Nephron progenitor cell (in vitro differentiated cells): ENCODE measurements at regions not wholly inside any gene's neighbourhood (a gene's known extent, or its start where the extent isn't known, plus 50 kb on each side); places are given as distances from the start of the nearest gene placed in this dataset.

Experiments
- DNase-seq: peaks from one replicate; pipeline ENCODE4 v3.0.0; 2021
- H3K27ac Mint-ChIP-seq: 2 replicates; pipeline ENCODE4 v1.8.0; 2021; ENCODE audit warnings: mild to moderate bottlenecking, moderate library complexity, mixed read lengths
- H3K27me3 Mint-ChIP-seq: 2 replicates; pipeline ENCODE4 v1.8.0; 2021; ENCODE audit warnings: mild to moderate bottlenecking, low read depth, mixed read lengths; ENCODE audit not compliant: poor library complexity
- H3K36me3 Mint-ChIP-seq: 2 replicates; pipeline ENCODE4 v1.8.0; 2021; ENCODE audit warnings: low read depth, mixed read lengths
- H3K4me1 Mint-ChIP-seq: 2 replicates; pipeline ENCODE4 v1.8.0; 2021; ENCODE audit warnings: mixed read lengths
- H3K4me3 Mint-ChIP-seq: 2 replicates; pipeline ENCODE4 v1.8.0; 2021; ENCODE audit warnings: mild to moderate bottlenecking, moderate library complexity, mixed read lengths
- H3K9me3 Mint-ChIP-seq: 2 replicates; pipeline ENCODE4 v1.8.0; 2021; ENCODE audit warnings: mild to moderate bottlenecking, moderate library complexity, mixed read lengths
- TF ChIP-seq, protein P1 (sequence below): fragments of 200-600 bp; sonication (generic); IDR thresholded peaks from 2 replicates; pipeline ENCODE4 v1.5.0; 2021; ENCODE audit warnings: antibody characterized with exemption

DNA sequence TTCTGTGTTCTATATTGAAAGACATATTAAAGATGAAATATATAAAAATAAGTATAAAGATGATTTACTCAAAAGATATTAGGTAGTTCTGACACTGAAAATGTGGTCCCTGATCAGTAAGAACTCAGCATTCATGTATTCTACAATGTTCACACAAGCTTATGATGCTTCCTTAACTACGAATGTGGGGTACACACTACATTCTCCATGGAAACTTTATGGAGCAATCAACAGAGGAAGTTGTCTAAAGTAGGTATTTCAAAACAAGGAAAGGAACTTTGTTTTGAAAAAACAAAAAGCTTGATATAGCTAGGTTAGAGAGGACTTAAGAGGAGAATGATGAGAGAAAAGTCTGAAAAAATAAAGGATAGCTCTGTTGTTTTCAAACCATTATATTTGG is 119.7 kb upstream of the RGS18 start:
- peaks cover 5% of the 10 kb centered on the region for H3K9me3 Mint-ChIP-seq
- no peaks in the 10 kb centered on the region for H3K27me3 Mint-ChIP-seq
- no peak for DNase-seq
- TF ChIP-seq, protein P1, sequence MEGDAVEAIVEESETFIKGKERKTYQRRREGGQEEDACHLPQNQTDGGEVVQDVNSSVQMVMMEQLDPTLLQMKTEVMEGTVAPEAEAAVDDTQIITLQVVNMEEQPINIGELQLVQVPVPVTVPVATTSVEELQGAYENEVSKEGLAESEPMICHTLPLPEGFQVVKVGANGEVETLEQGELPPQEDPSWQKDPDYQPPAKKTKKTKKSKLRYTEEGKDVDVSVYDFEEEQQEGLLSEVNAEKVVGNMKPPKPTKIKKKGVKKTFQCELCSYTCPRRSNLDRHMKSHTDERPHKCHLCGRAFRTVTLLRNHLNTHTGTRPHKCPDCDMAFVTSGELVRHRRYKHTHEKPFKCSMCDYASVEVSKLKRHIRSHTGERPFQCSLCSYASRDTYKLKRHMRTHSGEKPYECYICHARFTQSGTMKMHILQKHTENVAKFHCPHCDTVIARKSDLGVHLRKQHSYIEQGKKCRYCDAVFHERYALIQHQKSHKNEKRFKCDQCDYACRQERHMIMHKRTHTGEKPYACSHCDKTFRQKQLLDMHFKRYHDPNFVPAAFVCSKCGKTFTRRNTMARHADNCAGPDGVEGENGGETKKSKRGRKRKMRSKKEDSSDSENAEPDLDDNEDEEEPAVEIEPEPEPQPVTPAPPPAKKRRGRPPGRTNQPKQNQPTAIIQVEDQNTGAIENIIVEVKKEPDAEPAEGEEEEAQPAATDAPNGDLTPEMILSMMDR, result no peak
- H3K36me3 Mint-ChIP-seq, result no peaks in the 10 kb centered on the region
- H3K4me3 Mint-ChIP-seq, result no peak overlapping the region
- no peaks in the 10 kb centered on the region for H3K4me1 Mint-ChIP-seq
- no peak overlapping the region for H3K27ac Mint-ChIP-seq

DNA sequence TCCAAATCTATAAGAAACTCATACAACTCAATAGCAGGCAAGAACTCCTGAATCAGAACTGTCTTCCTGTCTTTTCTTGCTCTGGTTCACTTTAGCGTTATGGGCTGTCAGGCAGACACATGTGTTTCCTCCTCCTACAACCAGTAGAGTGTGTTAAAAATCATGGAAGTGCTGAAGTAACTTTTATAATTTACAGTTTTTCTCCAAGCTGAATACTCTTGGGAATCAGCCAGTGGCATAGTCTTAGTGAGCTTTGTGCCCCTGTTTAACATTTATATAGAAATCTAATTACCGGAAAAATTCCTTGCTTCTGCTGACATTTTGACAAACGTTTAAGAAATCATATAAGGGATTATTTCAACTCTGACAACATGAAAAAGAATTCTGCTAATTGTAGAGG is 113.1 kb upstream of the RGS18 start:
- Mint-ChIP-seq H3K9me3 (no peaks in the 10 kb centered on the region), H3K27ac (no peak overlapping the region), H3K27me3 (no peaks in the 10 kb centered on the region), H3K4me3 (no peak overlapping the region), H3K4me1 (no peaks in the 10 kb centered on the region), H3K36me3 (no peaks in the 10 kb centered on the region)
- TF ChIP-seq, protein P1, result no peak
- DNase-seq, result no peak

DNA sequence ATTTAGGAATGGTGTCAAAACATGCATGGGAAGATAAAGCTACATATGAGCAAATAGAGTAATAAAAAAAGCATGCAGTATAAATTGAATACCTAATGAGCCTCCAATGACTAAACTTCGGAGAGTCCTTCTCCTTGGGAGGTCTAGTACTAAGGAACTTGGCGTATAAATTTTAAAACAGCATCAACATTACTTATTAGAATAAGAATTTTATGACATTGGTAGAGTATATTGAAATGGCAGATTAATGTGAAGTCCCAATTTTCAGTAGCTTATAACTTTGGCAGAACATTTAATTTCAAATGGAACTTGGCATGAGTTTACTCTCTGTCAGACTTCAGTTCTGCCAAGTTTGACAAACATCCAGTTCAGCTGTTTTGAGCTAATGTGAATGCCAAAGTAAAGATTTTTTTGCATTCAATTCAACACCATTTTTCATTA is 104.7 kb upstream of the RGS18 start:
- TF ChIP-seq, protein P1, result no peak
- H3K36me3 Mint-ChIP-seq, result no peaks in the 10 kb centered on the region
- H3K4me3 Mint-ChIP-seq, result no peak overlapping the region
- no peaks in the 10 kb centered on the region for H3K27me3 Mint-ChIP-seq
- H3K9me3 Mint-ChIP-seq, result no peaks in the 10 kb centered on the region
- H3K27ac Mint-ChIP-seq, result no peak overlapping the region
- no peak for DNase-seq
- H3K4me1 Mint-ChIP-seq, result no peaks in the 10 kb centered on the region

DNA sequence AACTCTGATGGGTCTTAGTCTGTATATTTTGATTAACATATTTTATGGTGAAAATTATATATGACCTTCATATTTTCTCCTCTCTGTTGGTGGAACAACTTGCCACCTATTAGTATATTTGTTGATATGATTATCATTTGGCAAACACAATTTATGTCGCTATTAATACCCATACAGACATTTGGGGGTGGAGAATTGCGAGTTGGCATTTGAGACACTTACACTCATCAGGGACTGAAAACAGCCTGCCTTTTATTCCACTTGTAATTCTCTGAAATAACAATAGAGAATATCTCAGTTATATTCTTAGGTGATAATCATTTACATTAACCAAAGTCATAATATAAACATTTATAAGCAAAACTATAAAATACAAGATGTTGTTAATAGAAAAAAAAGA is 100.5 kb upstream of the RGS18 start:
- H3K9me3 Mint-ChIP-seq, result no peaks in the 10 kb centered on the region

DNA sequence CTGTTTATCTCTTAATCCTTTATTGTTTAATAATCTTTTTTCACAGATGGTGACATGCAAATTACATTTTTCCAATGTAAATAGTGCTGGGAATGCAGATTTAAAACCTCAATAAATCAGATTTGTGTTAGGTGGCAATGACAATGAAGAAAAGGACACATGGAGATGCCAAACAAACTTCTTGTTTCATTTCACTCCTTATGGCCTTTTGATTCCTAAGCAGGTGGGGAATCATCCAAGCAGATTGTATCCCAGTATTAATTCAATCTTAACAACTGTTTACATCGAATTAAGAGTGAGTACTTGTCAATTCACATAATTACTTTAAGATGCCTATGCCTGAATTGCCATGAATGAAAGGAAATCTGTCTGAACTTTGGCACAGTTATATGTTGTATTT is 98.9 kb upstream of the RGS18 start:
- Mint-ChIP-seq H3K9me3 (no peaks in the 10 kb centered on the region), H3K4me1 (no peaks in the 10 kb centered on the region), H3K27ac (no peak overlapping the region), H3K36me3 (no peaks in the 10 kb centered on the region), H3K27me3 (no peaks in the 10 kb centered on the region), H3K4me3 (no peak overlapping the region)
- TF ChIP-seq, protein P1, result no peak
- no peak for DNase-seq

More for the DNA sequence above, 100.5 kb upstream of the RGS18 start:
- H3K27ac Mint-ChIP-seq, result no peak overlapping the region
- TF ChIP-seq, protein P1, result no peak
- H3K4me1 Mint-ChIP-seq, result no peaks in the 10 kb centered on the region
- no peak for DNase-seq
- no peak overlapping the region for H3K4me3 Mint-ChIP-seq
- H3K27me3 Mint-ChIP-seq, result no peaks in the 10 kb centered on the region
- no peaks in the 10 kb centered on the region for H3K36me3 Mint-ChIP-seq

DNA sequence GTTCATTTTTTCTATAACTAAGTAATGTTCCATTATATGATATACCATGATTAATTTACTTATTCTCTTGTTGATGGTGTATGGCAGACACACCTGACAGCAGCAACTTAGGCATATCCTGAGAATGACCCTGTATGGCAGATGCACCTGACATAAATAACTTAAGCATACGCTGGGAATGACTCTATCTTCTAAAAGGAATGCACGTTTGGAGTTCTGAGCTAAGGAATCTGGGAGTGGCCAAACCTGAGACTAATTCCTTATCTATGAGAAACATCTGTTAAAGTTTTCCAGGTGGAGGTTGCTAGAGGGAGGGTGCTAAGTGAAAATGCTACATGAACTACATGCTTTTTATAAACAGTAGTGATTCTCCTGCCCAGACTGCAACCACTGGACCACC is 96.7 kb upstream of the RGS18 start:
- no peak overlapping the region for H3K27ac Mint-ChIP-seq
- H3K9me3 Mint-ChIP-seq, result no peaks in the 10 kb centered on the region
- H3K27me3 Mint-ChIP-seq, result peaks cover 3% of the 10 kb centered on the region
- H3K4me1 Mint-ChIP-seq, result no peaks in the 10 kb centered on the region
- DNase-seq, result no peak
- TF ChIP-seq, protein P1, result no peak
- no peaks in the 10 kb centered on the region for H3K36me3 Mint-ChIP-seq
- H3K4me3 Mint-ChIP-seq, result no peak overlapping the region
